SK-MEL-5 (cell line): ENCODE measurements at regions not wholly inside any gene's neighbourhood (a gene's known extent, or its start where the extent isn't known, plus 50 kb on each side); places are given as distances from the start of the nearest gene placed in this dataset.
"Not testable (repeated sequence)": the region's sequence is repeated elsewhere in the genome, so short reads cannot be mapped to it uniquely, and the experiment has no call there.

Experiments
- DNase-seq: peaks from one replicate; pipeline ENCODE4 v3.0.0-alpha.2; 2016; ENCODE audit warnings: low read depth, low spot score
- in situ Hi-C: cut with HindIII; loops from 2 replicates; pipeline ENCODE4 v1.10.0; 2016; ENCODE audit warnings: low sequenced_read_pairs, high pct_unique_total_duplicates, low pct_unique_long_range_greater_than_20kb

DNA sequence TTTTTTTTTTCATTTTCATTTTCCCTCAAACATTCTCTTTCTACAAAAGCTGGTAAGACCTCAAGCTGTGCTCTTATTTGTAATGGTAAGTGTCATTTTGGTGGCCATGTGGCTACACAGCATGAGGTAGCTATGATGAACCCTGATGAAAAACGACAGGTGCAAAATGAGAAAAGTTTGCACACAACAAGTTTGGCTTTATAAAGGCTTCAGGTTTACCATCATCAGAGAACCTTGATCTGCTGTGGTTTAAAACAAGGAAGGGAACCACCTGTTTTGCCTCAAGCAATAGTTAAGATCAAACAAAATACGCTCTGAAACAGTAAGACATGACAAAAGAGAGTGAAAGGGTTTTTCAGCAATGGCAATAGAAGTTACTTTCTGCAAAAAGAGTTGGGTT, 1124.6 kb upstream of the ACO1 start:
- DNase-seq: no peak
- in situ Hi-C loops: no loop called here

GRCh38 chr9:31272456-31273295, 1111.8 kb upstream of the ACO1 start:
- in situ Hi-C loops: no loop called here
- no peak for DNase-seq

DNA sequence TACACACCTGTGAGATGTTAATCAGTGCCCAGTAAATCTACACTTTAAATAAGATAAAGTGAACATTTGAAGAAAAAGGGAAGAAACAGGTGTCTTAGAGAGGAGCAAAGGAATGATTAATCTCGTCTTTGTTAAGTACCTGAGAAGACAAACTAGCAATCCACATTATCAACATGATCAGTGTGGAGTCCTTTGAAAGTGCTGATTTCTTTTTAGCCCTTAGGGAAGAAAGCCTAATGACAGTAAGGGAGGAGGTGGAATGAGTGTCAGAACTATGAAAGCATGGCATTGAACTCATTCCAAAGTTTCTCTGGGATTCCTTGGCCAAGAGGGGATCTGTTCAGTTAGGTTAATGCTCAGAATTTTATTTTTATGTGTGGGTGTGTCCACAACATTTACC, 1109.0 kb upstream of the ACO1 start:
- in situ Hi-C loops: no loop called here
- no peak for DNase-seq

GRCh38 chr9:31290731-31291130, 1093.7 kb upstream of the ACO1 start:
- in situ Hi-C loops: no loop called here
- DNase-seq: no peak

- in situ Hi-C loops: no loop called here
- no peak for DNase-seq
Observed at GRCh38 chr9:31302620-31303418, 1081.6 kb upstream of the ACO1 start.

DNA sequence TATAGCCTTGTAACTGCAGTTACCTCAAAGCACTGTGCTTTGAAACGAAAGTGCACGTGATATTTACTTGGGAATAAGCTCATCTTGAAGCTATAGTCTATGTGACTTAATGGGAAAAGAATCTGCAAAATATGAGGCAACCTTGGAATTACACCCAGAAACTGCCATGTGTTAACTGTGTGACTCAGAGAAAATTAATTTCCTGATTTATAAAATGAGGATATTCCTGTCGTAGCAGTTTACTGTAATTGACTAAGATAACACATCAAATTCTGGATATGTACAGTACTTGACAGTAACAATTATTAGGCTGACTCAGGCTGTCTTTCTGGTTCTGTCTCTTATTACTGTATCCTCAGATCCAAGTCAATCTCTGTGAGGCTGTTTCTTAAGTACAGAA, 1079.9 kb upstream of the ACO1 start:
- peak; percentile 11 for DNase-seq
- in situ Hi-C loops: no loop called here

GRCh38 chr9:31314241-31314640, 1070.2 kb upstream of the ACO1 start:
- DNase-seq: peak; percentile 74
- in situ Hi-C loops: no loop called here

- no peak for DNase-seq
- in situ Hi-C loops: no loop called here
Observed at GRCh38 chr9:31320494-31320893, 1063.9 kb upstream of the ACO1 start.

GRCh38 chr9:31321256-31321655, 1063.2 kb upstream of the ACO1 start:
- DNase-seq: no peak
- in situ Hi-C loops: no loop called here

GRCh38 chr9:31321686-31322085, 1062.8 kb upstream of the ACO1 start:
- DNase-seq: no peak
- in situ Hi-C loops: no loop called here

- in situ Hi-C loops: no loop called here
- no peak for DNase-seq
Observed at GRCh38 chr9:31323726-31324444, 1060.6 kb upstream of the ACO1 start.

DNA sequence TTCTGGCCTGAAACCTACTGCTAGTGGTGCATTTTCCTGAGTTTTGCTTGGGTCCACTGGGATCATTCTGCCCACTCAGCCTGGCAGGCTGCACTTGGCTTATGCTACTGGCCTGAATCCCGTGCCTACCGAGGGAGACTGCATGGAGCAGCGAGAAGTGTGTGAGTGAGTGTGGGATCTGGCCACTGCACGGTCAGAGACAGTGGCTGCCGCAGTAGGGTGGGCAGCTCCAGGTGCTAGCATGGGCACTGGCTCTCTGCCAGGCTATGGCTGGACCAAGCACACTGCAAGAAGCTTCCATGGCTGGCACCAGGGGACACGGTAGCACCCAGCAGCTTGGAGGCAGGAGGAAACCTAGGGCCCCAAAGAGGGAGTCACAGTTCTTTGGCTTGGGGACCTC, 1058.7 kb upstream of the ACO1 start:
- no peak for DNase-seq
- in situ Hi-C loops: no loop called here

GRCh38 chr9:31326883-31327282, 1057.6 kb upstream of the ACO1 start:
- DNase-seq, in situ Hi-C loops: not testable (repeated sequence)

DNA sequence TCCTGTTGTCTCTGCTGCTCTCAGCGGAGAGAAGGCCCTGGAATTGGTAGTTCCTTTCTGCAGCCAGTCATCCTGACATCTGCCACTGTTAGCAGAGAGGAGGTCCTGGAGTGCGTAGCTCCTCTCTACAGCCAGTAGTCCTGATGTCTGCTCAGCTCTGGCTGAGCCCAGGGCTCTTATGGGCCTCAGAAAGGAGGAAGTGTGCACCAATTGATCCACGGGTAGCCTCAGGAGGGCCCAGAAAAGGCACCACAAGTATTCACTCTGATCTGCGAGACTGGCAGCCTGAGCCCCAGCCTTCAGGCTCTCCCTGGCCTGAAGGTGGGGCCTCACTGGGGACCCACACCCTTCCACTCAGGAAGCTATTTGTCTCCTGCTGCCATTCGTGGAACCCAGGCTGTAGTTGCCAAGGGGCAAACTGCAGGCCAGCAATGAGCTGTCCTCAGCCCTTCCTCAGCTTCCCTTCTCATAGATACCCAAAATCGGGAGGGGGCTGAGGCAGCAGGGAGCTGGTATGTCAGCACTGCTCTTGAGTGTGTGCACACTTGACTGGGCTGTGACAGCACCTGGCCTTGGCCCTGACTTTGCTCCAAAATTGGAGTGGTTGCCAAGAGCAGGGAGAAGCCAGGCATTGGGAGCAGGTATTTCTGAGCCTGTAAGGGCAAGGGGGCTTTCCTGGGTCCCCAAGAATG, 1049.5 kb upstream of the ACO1 start:
- DNase-seq: no peak
- in situ Hi-C loops: no loop called here

DNA sequence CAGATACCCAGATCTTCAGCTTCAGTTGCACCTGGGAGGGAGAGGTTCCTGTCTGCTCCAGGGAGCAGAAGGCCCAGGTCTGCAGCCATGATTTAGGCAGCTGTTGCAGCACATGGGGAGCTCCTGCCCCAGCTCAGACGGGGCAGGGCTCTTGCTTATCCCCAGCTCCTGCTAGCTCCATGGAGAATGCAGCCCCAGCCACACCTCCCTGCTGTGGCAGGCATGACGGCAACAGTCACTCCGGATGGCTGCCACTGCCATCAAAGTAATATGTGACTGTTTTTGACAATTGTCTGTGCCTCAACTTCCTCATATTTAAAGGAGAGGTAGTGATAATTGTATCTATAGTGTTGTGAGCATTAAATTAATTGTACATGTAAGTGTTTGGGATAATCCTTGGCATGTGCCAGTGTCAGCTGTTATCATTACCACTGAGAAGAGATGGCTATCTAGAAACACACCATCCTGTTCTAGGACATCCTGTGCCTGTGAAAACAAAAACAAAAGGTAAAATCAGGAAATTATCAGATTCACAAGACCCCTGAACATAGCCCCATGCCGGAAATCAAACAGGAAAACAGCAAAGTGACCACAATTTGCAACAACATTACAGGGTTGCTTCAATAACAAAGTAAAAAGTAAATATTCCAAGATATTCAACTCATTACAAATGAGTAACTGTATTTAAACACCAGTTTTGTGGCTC, 1048.8 kb upstream of the ACO1 start:
- in situ Hi-C loops: no loop called here

DNA sequence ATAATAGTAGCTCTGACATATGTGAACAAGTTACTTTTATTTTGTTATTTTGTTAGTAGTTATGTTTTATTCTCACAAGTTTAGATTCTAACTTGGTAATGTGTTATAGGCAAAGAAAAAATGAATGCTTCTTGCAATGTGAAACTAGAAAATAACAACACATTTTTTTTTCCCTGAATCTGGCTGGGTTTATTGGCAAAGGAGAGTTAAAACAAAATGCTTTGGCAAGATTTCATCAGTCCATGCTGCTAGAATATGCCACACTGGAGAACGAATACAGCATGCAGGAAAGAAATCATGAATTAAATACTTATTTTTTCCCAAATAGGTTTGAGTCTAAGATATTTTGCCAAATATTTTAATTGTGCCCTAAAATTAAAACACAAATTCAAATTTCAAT, 1048.1 kb upstream of the ACO1 start:
- no peak for DNase-seq
- in situ Hi-C loops: no loop called here

More for the DNA sequence above, 1048.8 kb upstream of the ACO1 start:
- DNase-seq: no peak

DNA sequence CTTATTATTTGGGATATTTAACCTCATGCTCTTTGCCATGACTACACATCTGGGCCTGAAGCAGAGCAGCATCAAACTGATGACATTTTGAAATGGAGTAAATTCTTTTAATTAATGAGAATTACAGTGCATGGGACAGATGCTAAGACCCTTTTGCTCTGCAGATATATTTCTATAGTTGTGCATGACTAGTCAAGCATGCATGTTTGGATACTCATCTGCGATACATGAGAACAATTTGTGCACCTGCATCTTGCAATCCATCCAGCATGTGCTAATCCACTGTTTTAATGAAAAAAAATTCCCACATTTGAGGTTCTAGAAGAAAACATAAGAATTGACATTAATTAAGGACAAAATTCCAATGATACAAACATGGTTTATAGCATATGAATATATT, 1047.6 kb upstream of the ACO1 start:
- in situ Hi-C loops: no loop called here
- no peak for DNase-seq
